ENCODE measurements at regions not wholly inside any gene's neighbourhood (a gene's known extent, or its start where the extent isn't known, plus 50 kb on each side); places are given as distances from the start of the nearest gene placed in this dataset.
"Not testable (repeated sequence)": the region's sequence is repeated elsewhere in the genome, so short reads cannot be mapped to it uniquely, and the experiment has no call there.

- no peak overlapping the region for H3K27ac ChIP-seq (ENCODE audit: low read depth)
- H3K4me3 ChIP-seq (ENCODE audit: low read depth, low read length), result no peak overlapping the region
- H3K4me1 ChIP-seq (ENCODE audit: insufficient read depth), result no peaks in the 10 kb centered on the region
- no peak for DNase-seq (ENCODE audit: extremely low spot score)
- WGBS, result 78% methylated on average over 16 of the region's 16 CpGs
- H3K36me3 ChIP-seq (ENCODE audit: insufficient read depth), result no peaks in the 10 kb centered on the region
Observed at GRCh38 chr12:131260251-131260905, 306.7 kb downstream of the ADGRD1 start.

DNA sequence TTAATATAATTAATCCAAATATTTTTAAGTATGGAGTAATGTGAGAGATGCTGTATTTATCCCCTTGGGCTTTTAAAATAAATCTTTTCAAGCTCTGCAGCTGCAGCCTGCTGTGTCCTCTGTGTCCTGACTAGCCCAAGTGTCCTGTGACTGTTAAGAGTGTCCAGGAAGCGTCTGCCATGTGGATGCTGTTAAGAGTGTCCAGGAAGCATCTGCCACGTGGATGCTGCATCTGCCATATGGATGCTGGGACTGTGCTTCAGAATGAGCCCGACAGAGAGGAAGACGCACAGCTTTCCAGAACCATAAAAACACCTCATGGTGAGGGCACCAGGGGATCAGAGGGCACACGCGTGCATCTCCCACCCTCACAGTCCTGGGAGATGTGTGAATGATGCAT, 307.2 kb downstream of the ADGRD1 start:
- Histone ChIP-seq H3K36me3 (ENCODE audit: insufficient read depth) (no peaks in the 10 kb centered on the region), H3K27ac (ENCODE audit: low read depth) (no peak overlapping the region), H3K4me1 (ENCODE audit: insufficient read depth) (no peaks in the 10 kb centered on the region), H3K4me3 (ENCODE audit: low read depth, low read length) (no peak overlapping the region)
- DNase-seq (ENCODE audit: extremely low spot score), result no peak
- 57% methylated on average over 6 of the region's 6 CpGs for WGBS

DNA sequence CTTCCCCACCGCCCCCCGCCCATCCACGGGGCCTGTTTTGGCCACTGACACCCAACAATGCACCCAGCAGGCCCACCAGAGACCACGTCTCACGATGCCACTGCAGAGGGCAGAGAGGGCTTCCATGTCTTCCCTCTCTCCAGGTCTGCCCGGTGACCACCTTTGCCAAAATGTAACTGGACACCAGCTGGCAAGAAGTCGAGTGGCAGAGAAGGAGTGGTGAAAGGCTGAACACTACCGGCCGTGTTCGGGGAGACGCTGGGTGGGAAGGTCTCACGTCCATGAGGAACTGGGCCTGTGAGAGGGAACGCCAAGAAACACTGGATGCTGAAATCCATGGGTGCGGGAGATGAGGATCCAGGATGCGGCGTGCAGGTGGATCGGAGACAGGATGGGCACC, 308.2 kb downstream of the ADGRD1 start:
- WGBS, result 79% methylated on average over 17 of the region's 17 CpGs
- H3K4me1 ChIP-seq (ENCODE audit: insufficient read depth), result no peaks in the 10 kb centered on the region
- no peaks in the 10 kb centered on the region for H3K36me3 ChIP-seq (ENCODE audit: insufficient read depth)
- no peak for DNase-seq (ENCODE audit: extremely low spot score)
- H3K4me3 ChIP-seq (ENCODE audit: low read depth, low read length), result no peak overlapping the region
- H3K27ac ChIP-seq (ENCODE audit: low read depth), result no peak overlapping the region

- Histone ChIP-seq H3K36me3 (ENCODE audit: insufficient read depth) (no peaks in the 10 kb centered on the region), H3K27ac (ENCODE audit: low read depth) (no peak overlapping the region), H3K4me3 (ENCODE audit: low read depth, low read length) (no peak overlapping the region), H3K4me1 (ENCODE audit: insufficient read depth) (no peaks in the 10 kb centered on the region)
- 81% methylated on average over 10 of the region's 10 CpGs for WGBS
- no peak for DNase-seq (ENCODE audit: extremely low spot score)
Observed at GRCh38 chr12:131263626-131264025, 309.9 kb downstream of the ADGRD1 start.

GRCh38 chr12:131264635-131265034, 310.9 kb downstream of the ADGRD1 start:
- no peak for DNase-seq (ENCODE audit: extremely low spot score)
- WGBS, result 77% methylated on average over 10 of the region's 10 CpGs
- H3K4me3 ChIP-seq (ENCODE audit: low read depth, low read length), result no peak overlapping the region
- H3K36me3 ChIP-seq (ENCODE audit: insufficient read depth), result no peaks in the 10 kb centered on the region
- H3K4me1 ChIP-seq (ENCODE audit: insufficient read depth), result no peaks in the 10 kb centered on the region
- no peak overlapping the region for H3K27ac ChIP-seq (ENCODE audit: low read depth)

DNA sequence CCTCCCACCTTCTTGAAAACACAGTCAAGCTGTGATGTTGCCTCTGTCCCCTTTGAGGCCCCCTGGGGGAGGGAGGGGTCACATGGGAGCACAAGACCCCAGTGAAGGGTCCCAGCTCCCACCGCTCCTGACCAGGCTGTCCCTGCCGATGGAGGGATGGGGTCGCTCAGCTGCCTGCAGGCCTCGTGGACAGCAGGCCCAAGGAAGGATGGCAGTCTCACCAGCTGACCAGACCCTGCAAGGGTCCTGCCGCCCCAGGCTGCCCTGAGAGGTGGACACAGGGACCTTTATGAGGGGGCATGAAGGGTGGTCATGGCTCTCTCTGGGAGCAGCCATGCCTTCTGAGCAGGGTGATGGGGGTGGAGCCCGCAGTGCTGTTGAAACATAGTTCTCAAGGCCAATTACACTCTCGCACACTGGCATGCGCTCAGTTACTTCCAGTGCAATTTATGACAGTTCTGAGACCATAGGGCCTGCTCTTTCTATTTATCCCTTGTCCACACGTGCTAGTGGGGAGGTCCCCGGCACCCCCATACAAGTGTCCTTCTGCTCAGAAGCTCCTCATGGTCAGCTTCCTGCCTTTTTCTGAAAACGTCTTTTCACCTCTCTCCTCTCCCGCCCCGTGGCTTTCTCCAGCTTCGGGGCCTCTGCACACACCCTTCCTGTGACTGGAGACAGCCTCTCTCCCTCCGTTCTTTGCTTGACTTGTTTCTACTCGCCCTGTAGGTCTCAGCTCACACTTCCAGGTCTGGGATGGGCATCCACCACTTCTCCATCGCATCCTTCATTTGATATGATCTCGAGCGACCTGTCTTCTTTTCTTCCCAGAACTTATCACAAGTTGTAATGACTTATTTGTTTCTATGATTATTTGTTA, 313.1 kb downstream of the ADGRD1 start:
- 80% methylated on average over 19 of the region's 19 CpGs for WGBS
- no peak overlapping the region for H3K27ac ChIP-seq (ENCODE audit: low read depth)
- no peaks in the 10 kb centered on the region for H3K36me3 ChIP-seq (ENCODE audit: insufficient read depth)
- DNase-seq (ENCODE audit: extremely low spot score), result peak; percentile 14
- H3K4me3 ChIP-seq (ENCODE audit: low read depth, low read length), result no peak overlapping the region
- no peaks in the 10 kb centered on the region for H3K4me1 ChIP-seq (ENCODE audit: insufficient read depth)

DNA sequence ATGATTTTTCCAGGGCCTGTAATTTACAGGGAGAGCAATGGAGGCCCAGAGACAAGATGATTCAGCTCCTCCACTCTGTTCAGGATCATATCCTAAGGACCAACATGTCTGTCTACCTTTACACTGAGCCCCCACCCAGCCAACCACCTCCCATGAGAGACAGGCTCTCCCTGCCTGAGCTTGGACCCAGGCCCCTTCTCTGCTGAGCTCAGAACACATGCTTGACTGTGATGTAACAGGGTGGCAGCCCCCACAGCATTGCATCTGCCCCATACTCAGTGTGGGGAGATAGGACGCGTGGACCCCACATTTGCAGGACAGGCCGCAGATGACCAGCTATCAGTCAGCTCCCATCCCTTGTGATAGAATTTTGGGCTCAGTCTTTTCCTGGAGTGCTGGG, 313.9 kb downstream of the ADGRD1 start:
- no peaks in the 10 kb centered on the region for H3K4me1 ChIP-seq (ENCODE audit: insufficient read depth)
- H3K36me3 ChIP-seq (ENCODE audit: insufficient read depth), result no peaks in the 10 kb centered on the region
- no peak for DNase-seq (ENCODE audit: extremely low spot score)
- H3K27ac ChIP-seq (ENCODE audit: low read depth), result no peak overlapping the region
- WGBS, result 93% methylated on average over 3 of the region's 3 CpGs
- no peak overlapping the region for H3K4me3 ChIP-seq (ENCODE audit: low read depth, low read length)

GRCh38 chr12:131268123-131268522, 314.4 kb downstream of the ADGRD1 start:
- WGBS, result 21% methylated on average over 4 of the region's 7 CpGs
- not testable (repeated sequence) for H3K4me3 ChIP-seq (ENCODE audit: low read depth, low read length); H3K36me3 ChIP-seq (ENCODE audit: insufficient read depth); H3K27ac ChIP-seq (ENCODE audit: low read depth); DNase-seq (ENCODE audit: extremely low spot score); H3K4me1 ChIP-seq (ENCODE audit: insufficient read depth)

DNA sequence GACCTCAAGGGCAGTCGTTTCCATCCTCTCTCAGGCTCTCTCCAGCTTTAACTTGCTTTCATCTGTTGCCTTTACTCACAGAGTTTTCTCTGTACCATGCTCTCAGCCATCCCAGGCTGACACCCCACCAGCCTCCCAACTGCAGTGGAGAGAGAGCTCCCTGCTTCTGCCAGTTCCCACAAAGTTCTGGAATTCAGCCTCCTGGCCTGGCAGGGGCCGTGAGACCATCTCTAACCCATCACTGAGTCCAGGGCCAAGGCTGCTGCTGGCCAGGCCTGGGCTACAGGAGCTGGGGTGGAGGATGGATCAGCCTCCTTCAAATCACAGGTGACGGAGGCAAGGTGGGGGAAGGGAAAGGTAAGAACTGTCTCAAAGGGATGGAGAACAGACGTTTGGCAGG, 314.9 kb downstream of the ADGRD1 start:
- H3K4me1 ChIP-seq (ENCODE audit: insufficient read depth); H3K27ac ChIP-seq (ENCODE audit: low read depth); H3K36me3 ChIP-seq (ENCODE audit: insufficient read depth); H3K4me3 ChIP-seq (ENCODE audit: low read depth, low read length); DNase-seq (ENCODE audit: extremely low spot score): not testable (repeated sequence)
- WGBS, result 84% methylated on average over 2 of the region's 4 CpGs

- Histone ChIP-seq H3K36me3 (ENCODE audit: insufficient read depth) (no peaks in the 10 kb centered on the region), H3K4me1 (ENCODE audit: insufficient read depth) (no peaks in the 10 kb centered on the region), H3K4me3 (ENCODE audit: low read depth, low read length) (no peak overlapping the region), H3K27ac (ENCODE audit: low read depth) (no peak overlapping the region)
- 97% methylated on average over 4 of the region's 4 CpGs for WGBS
- no peak for DNase-seq (ENCODE audit: extremely low spot score)
Observed at GRCh38 chr12:131269551-131269950, 315.8 kb downstream of the ADGRD1 start.

DNA sequence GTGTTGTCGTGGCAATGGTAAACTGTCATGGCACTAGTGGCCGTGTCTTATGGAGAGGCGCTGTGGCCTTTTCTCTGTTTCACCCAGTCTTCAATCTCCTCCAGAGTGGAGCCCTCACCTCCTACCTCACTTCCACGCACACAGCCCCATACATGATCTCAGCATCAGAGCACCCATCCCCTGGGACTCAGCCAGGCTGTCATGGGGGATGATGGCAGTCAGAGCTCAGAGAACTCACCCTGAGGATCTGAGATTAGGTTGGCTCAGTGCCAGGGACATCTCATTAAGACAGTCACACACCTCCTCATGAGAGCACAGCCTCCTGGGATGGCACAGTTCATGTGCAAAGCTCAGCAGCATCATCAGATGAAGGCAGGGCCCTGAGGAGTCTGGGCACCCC, 316.3 kb downstream of the ADGRD1 start:
- not testable (repeated sequence) for H3K36me3 ChIP-seq (ENCODE audit: insufficient read depth); H3K27ac ChIP-seq (ENCODE audit: low read depth); DNase-seq (ENCODE audit: extremely low spot score); H3K4me1 ChIP-seq (ENCODE audit: insufficient read depth); H3K4me3 ChIP-seq (ENCODE audit: low read depth, low read length)
- WGBS, result 92% methylated on average over 4 of the region's 4 CpGs

DNA sequence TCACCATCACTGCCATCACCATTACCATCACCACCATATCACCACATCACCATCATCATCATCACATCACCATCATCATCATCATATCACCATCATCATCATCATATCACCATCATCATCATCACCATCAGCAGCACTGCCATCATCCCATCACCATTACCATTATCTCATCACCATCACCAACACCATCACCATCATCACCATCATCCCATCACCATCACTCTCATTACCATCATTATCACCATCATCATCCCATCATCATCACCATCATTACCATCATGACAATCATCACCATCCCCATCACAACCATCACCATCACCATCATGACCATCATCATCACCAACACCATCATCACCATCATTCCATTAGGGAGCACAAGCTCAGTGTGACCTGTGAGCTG, 318.0 kb downstream of the ADGRD1 start:
- no peaks in the 10 kb centered on the region for H3K36me3 ChIP-seq (ENCODE audit: insufficient read depth)
- no peak for DNase-seq (ENCODE audit: extremely low spot score)
- H3K4me1 ChIP-seq (ENCODE audit: insufficient read depth), result no peaks in the 10 kb centered on the region
- H3K27ac ChIP-seq (ENCODE audit: low read depth), result no peak overlapping the region
- no peak overlapping the region for H3K4me3 ChIP-seq (ENCODE audit: low read depth, low read length)

- WGBS, result 89% methylated on average over 8 of the region's 8 CpGs
- H3K4me3 ChIP-seq (ENCODE audit: low read depth, low read length); H3K36me3 ChIP-seq (ENCODE audit: insufficient read depth); H3K27ac ChIP-seq (ENCODE audit: low read depth); DNase-seq (ENCODE audit: extremely low spot score); H3K4me1 ChIP-seq (ENCODE audit: insufficient read depth): not testable (repeated sequence)
Observed at GRCh38 chr12:131272283-131272814, 318.6 kb downstream of the ADGRD1 start.

DNA sequence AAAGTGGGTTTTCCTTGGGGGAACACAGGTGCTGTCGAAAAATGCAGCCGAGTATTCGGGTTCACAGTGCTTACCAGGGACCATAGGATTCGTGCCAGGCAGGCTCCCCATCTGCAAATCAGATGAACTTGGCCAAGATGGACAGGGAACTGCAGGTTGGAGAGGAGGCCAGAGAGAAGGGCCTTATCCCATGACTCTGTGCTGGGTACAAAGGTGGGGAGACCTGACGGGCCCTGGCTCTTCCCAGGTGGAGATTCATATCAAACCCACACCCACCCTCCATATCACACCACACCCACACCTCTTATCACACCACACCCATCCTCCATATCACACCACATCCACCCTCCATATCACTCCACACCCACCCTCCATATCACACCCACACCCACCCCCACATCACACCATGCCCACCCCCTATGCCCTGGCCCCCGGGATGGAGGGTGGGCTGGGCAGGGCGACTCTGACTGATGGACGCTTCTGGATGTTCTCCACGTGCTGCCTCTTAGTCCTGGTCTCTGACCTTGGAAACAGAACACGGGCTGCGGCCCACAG, 319.7 kb downstream of the ADGRD1 start:
- no peak for DNase-seq (ENCODE audit: extremely low spot score)
- H3K4me3 ChIP-seq (ENCODE audit: low read depth, low read length), result no peak overlapping the region
- no peaks in the 10 kb centered on the region for H3K4me1 ChIP-seq (ENCODE audit: insufficient read depth)
- WGBS, result 88% methylated on average over 11 of the region's 11 CpGs
- no peaks in the 10 kb centered on the region for H3K36me3 ChIP-seq (ENCODE audit: insufficient read depth)
- H3K27ac ChIP-seq (ENCODE audit: low read depth), result no peak overlapping the region
